IgD-negative memory B cell (primary cell): ENCODE measurements at regions not wholly inside any gene's neighbourhood (a gene's known extent, or its start where the extent isn't known, plus 50 kb on each side); places are given as distances from the start of the nearest gene placed in this dataset.

ENCODE experiments used
- H3K27ac Mint-ChIP-seq, 3 donors: one replicate each; pipeline ENCODE4 v1.8.0; 2020 to 2022; ENCODE audit warnings: mild to moderate bottlenecking in 3 of 3, mixed read lengths in 3 of 3, moderate library complexity in 1 of 3
- H3K27me3 Mint-ChIP-seq: one replicate; pipeline ENCODE4 v1.8.0; 2021; ENCODE audit warnings: mixed read lengths
- H3K36me3 Mint-ChIP-seq: one replicate; pipeline ENCODE4 v1.8.0; 2020; ENCODE audit warnings: mild to moderate bottlenecking, mixed read lengths
- H3K4me1 Mint-ChIP-seq, 3 donors: one replicate each; pipeline ENCODE4 v1.8.0; 2020 to 2022; ENCODE audit warnings: mixed read lengths in 3 of 3, mild to moderate bottlenecking in 1 of 3
- H3K4me3 Mint-ChIP-seq, 4 donors: one replicate each; pipeline ENCODE4 v1.8.0; 2020 to 2022; ENCODE audit warnings: mild to moderate bottlenecking in 4 of 4, mixed read lengths in 4 of 4, moderate library complexity in 3 of 4
- H3K9me3 Mint-ChIP-seq, 3 donors: one replicate each; pipeline ENCODE4 v1.8.0; 2020 to 2021; ENCODE audit warnings: mixed read lengths in 3 of 3, mild to moderate bottlenecking in 1 of 3

DNA sequence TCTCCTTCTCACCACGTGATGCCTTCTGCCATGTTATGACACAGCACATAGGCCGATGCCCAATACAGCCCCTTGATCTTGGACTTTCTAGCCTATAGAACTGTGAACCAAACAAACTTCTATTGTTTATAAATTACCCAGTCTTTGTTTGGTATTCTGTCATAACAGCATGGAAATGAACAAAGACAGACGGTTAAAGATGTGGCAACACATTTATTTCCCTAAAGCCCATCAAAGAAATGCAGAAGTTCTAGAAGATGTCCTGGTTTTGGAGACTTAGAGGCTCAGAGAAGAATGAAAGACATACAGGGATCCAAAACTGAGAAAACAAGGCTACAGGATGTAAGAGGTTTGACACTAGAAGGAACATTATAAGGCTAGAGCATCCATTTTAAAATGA is 600.8 kb upstream of the DAB2 start:
- H3K4me3 Mint-ChIP-seq: no peak overlapping the region
- H3K4me1 Mint-ChIP-seq: peaks cover 0 to 9% (median 2%) of the 10 kb centered on the region in 3 donors
- H3K9me3 Mint-ChIP-seq: peaks cover 0 to 2% (median 0%) of the 10 kb centered on the region in 3 donors
- H3K27me3 Mint-ChIP-seq: no peaks in the 10 kb centered on the region
- H3K36me3 Mint-ChIP-seq: peaks cover 2% of the 10 kb centered on the region
- no peak overlapping the region for H3K27ac Mint-ChIP-seq

GRCh38 chr5:40022057-40022456 is 597.3 kb upstream of the DAB2 start:
- H3K4me3 Mint-ChIP-seq: no peak overlapping the region
- H3K27ac Mint-ChIP-seq: no peak overlapping the region
- peaks cover 0 to 2% (median 0%) of the 10 kb centered on the region in 3 donors for H3K9me3 Mint-ChIP-seq
- no peaks in the 10 kb centered on the region for H3K36me3 Mint-ChIP-seq
- no peaks in the 10 kb centered on the region for H3K27me3 Mint-ChIP-seq
- H3K4me1 Mint-ChIP-seq: peaks cover 0 to 8% (median 2%) of the 10 kb centered on the region in 3 donors

- Mint-ChIP-seq H3K27ac (peak overlapping the region in 1 of 3 donors; percentile 40), H3K9me3 (peaks cover 0 to 2% (median 0%) of the 10 kb centered on the region in 3 donors), H3K4me1 (peaks cover 0 to 6% (median 2%) of the 10 kb centered on the region in 3 donors), H3K4me3 (no peak overlapping the region), H3K27me3 (no peaks in the 10 kb centered on the region), H3K36me3 (no peaks in the 10 kb centered on the region)
Measured at GRCh38 chr5:40021007-40021406, 596.2 kb upstream of the DAB2 start.

DNA sequence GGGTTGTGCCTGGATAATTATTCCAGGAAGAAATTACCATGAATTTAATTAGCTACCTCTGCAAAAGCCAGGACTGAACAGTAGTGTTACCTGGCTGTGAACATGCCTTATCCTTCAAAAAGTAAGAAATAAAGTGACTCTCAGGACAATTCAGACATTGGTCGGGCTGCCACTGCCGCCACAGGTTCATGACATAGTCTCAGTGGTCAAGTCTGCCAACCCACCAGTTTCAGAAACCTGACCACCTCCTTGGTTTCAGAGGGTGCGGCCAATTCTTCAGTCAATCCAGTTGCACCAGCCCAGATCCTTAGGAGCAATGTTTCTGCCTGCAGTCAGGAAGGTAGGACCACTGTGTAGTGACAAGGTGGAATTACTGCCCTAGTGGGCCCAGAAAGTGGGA is 593.1 kb upstream of the DAB2 start:
- peaks cover 0 to 6% (median 2%) of the 10 kb centered on the region in 3 donors for H3K4me1 Mint-ChIP-seq
- no peaks in the 10 kb centered on the region for H3K27me3 Mint-ChIP-seq
- peaks cover 0 to 2% (median 0%) of the 10 kb centered on the region in 3 donors for H3K9me3 Mint-ChIP-seq
- no peaks in the 10 kb centered on the region for H3K36me3 Mint-ChIP-seq
- H3K4me3 Mint-ChIP-seq: no peak overlapping the region
- H3K27ac Mint-ChIP-seq: no peak overlapping the region

- no peak overlapping the region for H3K4me3 Mint-ChIP-seq
- peaks cover 0 to 6% (median 2%) of the 10 kb centered on the region in 3 donors for H3K4me1 Mint-ChIP-seq
- no peaks in the 10 kb centered on the region for H3K36me3 Mint-ChIP-seq
- peaks cover 0 to 2% (median 0%) of the 10 kb centered on the region in 3 donors for H3K9me3 Mint-ChIP-seq
- no peaks in the 10 kb centered on the region for H3K27me3 Mint-ChIP-seq
- H3K27ac Mint-ChIP-seq: no peak overlapping the region
Measured at GRCh38 chr5:40017135-40017534, 592.4 kb upstream of the DAB2 start.

- H3K36me3 Mint-ChIP-seq: no peaks in the 10 kb centered on the region
- no peaks in the 10 kb centered on the region for H3K27me3 Mint-ChIP-seq
- H3K4me3 Mint-ChIP-seq: no peak overlapping the region
- H3K9me3 Mint-ChIP-seq: peaks cover 2 to 13% (median 9%) of the 10 kb centered on the region in 3 donors
- no peaks in the 10 kb centered on the region for H3K4me1 Mint-ChIP-seq
- no peak overlapping the region for H3K27ac Mint-ChIP-seq
Measured at GRCh38 chr5:40010436-40010835, 585.7 kb upstream of the DAB2 start.

DNA sequence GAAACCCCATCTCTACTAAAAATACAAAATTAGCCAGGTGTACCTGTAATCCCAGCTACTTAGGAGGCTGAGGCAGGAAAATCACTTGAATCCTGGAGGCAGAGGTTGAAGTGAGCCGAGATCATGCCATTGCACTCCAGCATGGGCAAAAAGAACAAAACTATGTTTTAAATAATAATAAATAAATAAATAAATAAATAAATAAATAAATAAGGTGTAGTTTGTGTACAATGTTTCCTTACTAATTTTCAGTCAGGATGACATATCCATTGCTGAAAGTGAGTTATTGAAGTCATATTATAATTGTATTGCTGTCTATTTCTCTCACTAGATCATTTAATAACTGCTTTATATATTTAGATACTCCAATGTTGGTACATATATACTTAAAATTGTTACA is 581.5 kb upstream of the DAB2 start:
- H3K27me3 Mint-ChIP-seq: peaks cover 2% of the 10 kb centered on the region
- H3K9me3 Mint-ChIP-seq: peaks cover 5 to 20% (median 13%) of the 10 kb centered on the region in 3 donors
- no peak overlapping the region for H3K27ac Mint-ChIP-seq
- H3K36me3 Mint-ChIP-seq: no peaks in the 10 kb centered on the region
- no peaks in the 10 kb centered on the region for H3K4me1 Mint-ChIP-seq
- H3K4me3 Mint-ChIP-seq: no peak overlapping the region

DNA sequence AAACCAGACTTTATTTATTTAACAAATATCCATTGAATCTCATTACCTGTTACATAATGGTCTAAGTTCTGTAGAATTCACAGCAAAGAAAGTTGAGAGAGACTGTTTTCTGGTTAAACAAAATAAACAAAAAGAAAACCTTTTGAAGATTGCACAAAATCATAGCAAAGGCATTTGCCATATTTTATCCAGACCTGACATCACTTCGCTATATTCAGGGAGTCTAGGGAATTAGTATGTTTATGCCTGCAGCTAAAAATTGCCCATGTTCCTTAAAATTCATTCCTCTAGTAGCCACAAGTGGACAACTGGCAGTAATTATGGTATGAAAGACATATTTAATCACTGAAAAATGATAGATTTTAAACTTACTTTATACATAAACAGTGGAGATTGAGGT is 577.0 kb upstream of the DAB2 start:
- H3K4me3 Mint-ChIP-seq: no peak overlapping the region
- H3K9me3 Mint-ChIP-seq: peaks cover 3 to 7% (median 6%) of the 10 kb centered on the region in 3 donors
- peaks cover 0 to 1% (median 0%) of the 10 kb centered on the region in 3 donors for H3K4me1 Mint-ChIP-seq
- H3K36me3 Mint-ChIP-seq: no peaks in the 10 kb centered on the region
- H3K27me3 Mint-ChIP-seq: peaks cover 2% of the 10 kb centered on the region
- H3K27ac Mint-ChIP-seq: no peak overlapping the region

- Mint-ChIP-seq H3K9me3 (peaks cover 3 to 7% (median 6%) of the 10 kb centered on the region in 3 donors), H3K4me3 (no peak overlapping the region), H3K27me3 (peaks cover 2% of the 10 kb centered on the region), H3K4me1 (peaks cover 0 to 1% (median 0%) of the 10 kb centered on the region in 3 donors), H3K36me3 (no peaks in the 10 kb centered on the region), H3K27ac (no peak overlapping the region)
Measured at GRCh38 chr5:39998518-39998917, 573.7 kb upstream of the DAB2 start.

GRCh38 chr5:39995990-39996389 is 571.2 kb upstream of the DAB2 start:
- Mint-ChIP-seq H3K4me1 (peaks cover 0 to 1% (median 0%) of the 10 kb centered on the region in 3 donors), H3K4me3 (no peak overlapping the region), H3K27ac (no peak overlapping the region), H3K36me3 (no peaks in the 10 kb centered on the region), H3K27me3 (no peaks in the 10 kb centered on the region), H3K9me3 (peaks cover 0 to 2% (median 0%) of the 10 kb centered on the region in 3 donors)

- no peaks in the 10 kb centered on the region for H3K27me3 Mint-ChIP-seq
- H3K9me3 Mint-ChIP-seq: no peaks in the 10 kb centered on the region
- no peaks in the 10 kb centered on the region for H3K4me1 Mint-ChIP-seq
- no peak overlapping the region for H3K27ac Mint-ChIP-seq
- H3K36me3 Mint-ChIP-seq: no peaks in the 10 kb centered on the region
- H3K4me3 Mint-ChIP-seq: no peak overlapping the region
Measured at GRCh38 chr5:39992617-39993202, 567.9 kb upstream of the DAB2 start.

GRCh38 chr5:39986614-39987013 is 561.8 kb upstream of the DAB2 start:
- Mint-ChIP-seq H3K27me3 (no peaks in the 10 kb centered on the region), H3K36me3 (no peaks in the 10 kb centered on the region), H3K9me3 (no peaks in the 10 kb centered on the region), H3K4me1 (no peaks in the 10 kb centered on the region), H3K4me3 (no peak overlapping the region), H3K27ac (no peak overlapping the region)

- H3K4me3 Mint-ChIP-seq: no peak overlapping the region
- no peaks in the 10 kb centered on the region for H3K9me3 Mint-ChIP-seq
- H3K4me1 Mint-ChIP-seq: no peaks in the 10 kb centered on the region
- no peaks in the 10 kb centered on the region for H3K27me3 Mint-ChIP-seq
- no peak overlapping the region for H3K27ac Mint-ChIP-seq
- peaks cover 2% of the 10 kb centered on the region for H3K36me3 Mint-ChIP-seq
Measured at GRCh38 chr5:39980056-39980455, 555.3 kb upstream of the DAB2 start.

DNA sequence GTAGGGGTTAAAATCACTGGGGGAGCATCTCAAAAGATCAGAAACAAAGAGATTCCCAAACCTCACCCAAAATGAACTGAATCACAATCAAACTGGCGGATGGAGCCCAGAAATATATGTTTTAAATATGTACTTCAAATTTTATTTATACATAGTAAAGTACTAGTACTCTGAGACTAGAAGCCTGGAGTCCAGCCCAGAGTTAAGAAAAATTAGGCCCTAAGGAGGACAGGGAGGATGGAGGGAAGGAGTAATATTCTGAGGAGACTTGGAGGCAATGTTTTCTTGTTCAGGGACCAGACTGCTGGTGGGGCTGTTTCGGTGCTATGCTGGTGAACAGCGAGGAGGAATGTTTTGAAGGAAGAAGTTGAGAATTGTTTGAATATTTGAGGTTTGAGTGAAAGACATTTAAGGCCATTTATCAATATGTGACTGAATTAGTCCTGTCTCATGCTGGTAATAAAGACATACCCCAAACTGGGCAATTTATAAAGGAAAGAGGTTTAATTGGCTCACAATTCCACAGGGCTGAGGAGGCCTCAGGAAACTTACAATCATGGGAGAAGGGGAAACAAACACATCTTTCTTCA is 552.4 kb upstream of the DAB2 start:
- H3K4me3 Mint-ChIP-seq: no peak overlapping the region

DNA sequence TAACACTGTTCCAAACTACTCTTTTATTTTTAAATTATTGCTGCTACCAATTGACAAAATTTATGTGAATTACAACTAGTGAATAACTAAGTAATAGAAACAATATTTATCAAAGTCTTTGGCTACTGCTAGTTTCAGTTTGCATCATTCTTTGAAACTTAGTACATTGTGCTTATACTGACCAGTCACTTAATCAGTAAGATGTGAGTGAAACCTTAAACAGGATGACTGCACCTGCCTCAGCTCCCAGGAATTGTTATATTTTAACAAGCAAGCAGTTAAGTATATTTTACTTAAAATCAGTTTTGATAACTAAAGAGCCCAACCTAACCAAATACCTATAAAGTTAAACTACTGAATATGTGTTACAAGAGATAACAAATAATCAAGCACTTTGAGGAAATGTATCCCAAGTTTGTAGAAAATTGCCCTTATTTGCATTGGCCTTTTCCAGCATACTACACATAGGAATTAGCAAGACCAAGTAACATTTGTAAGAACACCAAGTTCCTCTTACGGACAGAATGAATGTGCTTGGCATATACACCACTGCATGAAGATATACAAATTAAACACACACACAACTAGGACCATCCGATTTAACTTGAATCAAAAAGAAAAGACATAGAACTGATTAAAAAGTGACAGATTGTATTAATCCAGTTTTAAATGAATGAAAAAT is 545.5 kb upstream of the DAB2 start:
- Mint-ChIP-seq H3K4me1 (no peaks in the 10 kb centered on the region), H3K4me3 (no peak overlapping the region), H3K27me3 (no peaks in the 10 kb centered on the region), H3K27ac (no peak overlapping the region), H3K9me3 (peaks cover 0 to 2% (median 2%) of the 10 kb centered on the region in 3 donors), H3K36me3 (no peaks in the 10 kb centered on the region)

More for the DNA sequence above, 552.4 kb upstream of the DAB2 start:
- Mint-ChIP-seq H3K4me1 (no peaks in the 10 kb centered on the region), H3K36me3 (peaks cover 2% of the 10 kb centered on the region), H3K27me3 (no peaks in the 10 kb centered on the region), H3K27ac (no peak overlapping the region), H3K9me3 (peaks cover 0 to 2% (median 0%) of the 10 kb centered on the region in 3 donors)
